NT2/D1 (cell line): ENCODE measurements at regions not wholly inside any gene's neighbourhood (a gene's known extent, or its start where the extent isn't known, plus 50 kb on each side); places are given as distances from the start of the nearest gene placed in this dataset.

Source experiments
- DNase-seq: peaks from one replicate; pipeline ENCODE4 v3.0.0-alpha.2; 2011; ENCODE audit warnings: low read depth, low spot score
- H3K27me3 ChIP-seq: 2 replicates; pipeline ENCODE4 v1.6.0; 2011; ENCODE audit warnings: mild to moderate bottlenecking; ENCODE audit not compliant: insufficient read length, insufficient read depth
- H3K36me3 ChIP-seq: 2 replicates; pipeline ENCODE4 v1.6.1; 2011; ENCODE audit warnings: mild to moderate bottlenecking, low read length, mixed read lengths; ENCODE audit not compliant: insufficient read depth, insufficient read length
- H3K4me1 ChIP-seq: 2 replicates; pipeline ENCODE4 v1.5.1; 2011; ENCODE audit not compliant: insufficient read depth, insufficient read length
- H3K4me3 ChIP-seq: 2 replicates; pipeline ENCODE4 v1.5.1; 2011; ENCODE audit warnings: low read depth; ENCODE audit not compliant: insufficient read length
- H3K9ac ChIP-seq: 2 replicates; pipeline ENCODE4 v1.6.0; 2011; ENCODE audit warnings: low read depth; ENCODE audit not compliant: insufficient read length
- H3K9me3 ChIP-seq: 2 replicates; pipeline ENCODE4 v1.5.1; 2011; ENCODE audit warnings: mild to moderate bottlenecking, low read length; ENCODE audit not compliant: insufficient read depth
- SUZ12 ChIP-seq: IDR thresholded peaks from 2 replicates; pipeline ENCODE4 v1.6.1; 2011; ENCODE audit not compliant: insufficient read length, insufficient read depth; ENCODE audit errors: extremely low read depth
- YY1 ChIP-seq: IDR thresholded peaks from 2 replicates; pipeline ENCODE4 v1.6.1; 2011; ENCODE audit not compliant: insufficient read length, insufficient read depth
- ZNF274 ChIP-seq: IDR thresholded peaks from 2 replicates; pipeline ENCODE4 v1.6.1; 2011; ENCODE audit warnings: mild to moderate bottlenecking, low read depth, low read length

- Histone ChIP-seq H3K4me1 (no peaks in the 10 kb centered on the region), H3K9me3 (no peaks in the 10 kb centered on the region), H3K36me3 (no peaks in the 10 kb centered on the region), H3K27me3 (no peaks in the 10 kb centered on the region), H3K9ac (no peak overlapping the region), H3K4me3 (no peak overlapping the region)
- DNase-seq: no peak
- no peak for TF ChIP-seq YY1
- TF ChIP-seq ZNF274: no peak
- TF ChIP-seq SUZ12: no peak
These were observed 111.2 kb downstream of the CAPZA3 start for GRCh38 chr12:18849080-18849479.

DNA sequence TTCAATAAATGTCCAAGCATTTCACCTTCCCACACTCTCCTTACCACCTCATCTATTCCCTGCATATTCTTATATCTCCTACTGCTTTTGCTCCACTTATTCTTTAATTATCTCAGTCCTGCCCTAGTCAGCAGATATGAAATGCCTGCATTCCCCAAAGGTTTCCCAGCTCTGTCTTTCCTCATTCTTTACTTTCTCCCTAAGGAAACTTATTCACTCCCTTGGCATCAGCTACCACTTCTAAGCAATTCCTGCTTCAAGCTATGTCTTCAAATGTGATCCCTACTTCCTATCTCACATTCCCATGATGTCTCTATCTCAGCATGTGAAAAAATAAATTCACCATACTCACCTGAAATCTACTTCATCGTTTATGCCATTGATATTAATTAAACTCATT, 111.8 kb downstream of the CAPZA3 start:
- Histone ChIP-seq H3K27me3 (no peaks in the 10 kb centered on the region), H3K9ac (no peak overlapping the region), H3K4me1 (no peaks in the 10 kb centered on the region), H3K4me3 (no peak overlapping the region), H3K9me3 (no peaks in the 10 kb centered on the region), H3K36me3 (no peaks in the 10 kb centered on the region)
- TF ChIP-seq SUZ12 (no peak), ZNF274 (no peak), YY1 (no peak)
- DNase-seq: no peak

GRCh38 chr12:18850752-18851151, 112.8 kb downstream of the CAPZA3 start:
- H3K4me3 ChIP-seq: no peak overlapping the region
- TF ChIP-seq ZNF274 (no peak), SUZ12 (no peak), YY1 (no peak)
- H3K9ac ChIP-seq: no peak overlapping the region
- H3K27me3 ChIP-seq: no peaks in the 10 kb centered on the region
- no peak for DNase-seq
- no peaks in the 10 kb centered on the region for H3K36me3 ChIP-seq
- H3K9me3 ChIP-seq: no peaks in the 10 kb centered on the region
- no peaks in the 10 kb centered on the region for H3K4me1 ChIP-seq

GRCh38 chr12:18851271-18851670, 113.4 kb downstream of the CAPZA3 start:
- no peak for DNase-seq
- no peak overlapping the region for H3K9ac ChIP-seq
- H3K36me3 ChIP-seq: no peaks in the 10 kb centered on the region
- no peaks in the 10 kb centered on the region for H3K27me3 ChIP-seq
- no peaks in the 10 kb centered on the region for H3K4me1 ChIP-seq
- no peak for TF ChIP-seq YY1
- TF ChIP-seq SUZ12: no peak
- no peak for TF ChIP-seq ZNF274
- no peak overlapping the region for H3K4me3 ChIP-seq
- H3K9me3 ChIP-seq: no peaks in the 10 kb centered on the region

DNA sequence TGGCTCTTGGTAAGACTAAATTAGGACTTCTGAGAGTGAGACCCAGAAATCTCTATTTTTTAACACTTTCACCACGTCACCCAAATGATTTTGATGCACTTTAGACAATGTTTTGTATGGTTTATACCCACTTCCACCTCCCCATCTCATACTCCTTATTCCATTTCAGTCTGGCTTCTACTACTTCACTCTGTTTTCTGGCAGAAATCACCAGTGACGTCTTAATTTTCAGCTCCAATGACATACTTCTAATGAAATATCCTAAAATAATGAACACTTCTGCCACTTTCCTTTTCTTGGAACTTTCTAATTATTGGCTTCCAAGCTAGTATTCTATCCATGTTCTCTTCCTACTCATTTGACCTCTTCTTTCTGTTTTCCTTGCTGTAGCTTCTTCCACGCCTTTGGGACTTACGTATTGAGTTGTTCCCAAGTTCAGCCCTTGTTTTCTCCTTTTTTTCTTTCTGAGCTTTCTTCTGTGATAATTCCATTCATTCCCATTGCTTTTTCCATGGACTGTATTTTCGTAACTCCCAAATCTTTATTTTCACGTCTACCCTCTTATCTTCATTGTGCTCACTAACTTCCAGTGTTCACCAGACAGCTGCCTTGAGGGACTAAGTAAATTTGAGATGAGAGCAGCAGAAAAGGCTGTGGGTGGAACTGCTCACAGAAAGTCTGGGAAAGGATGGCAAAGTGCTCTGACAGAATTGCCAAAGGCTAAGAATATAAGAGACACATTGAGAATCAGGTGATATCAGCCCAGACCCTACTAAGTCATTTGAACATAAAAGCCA, 115.8 kb downstream of the CAPZA3 start:
- no peaks in the 10 kb centered on the region for H3K9me3 ChIP-seq
- DNase-seq: no peak
- no peak overlapping the region for H3K4me3 ChIP-seq
- TF ChIP-seq SUZ12 (no peak), YY1 (no peak), ZNF274 (no peak)
- H3K9ac ChIP-seq: no peak overlapping the region
- H3K36me3 ChIP-seq: no peaks in the 10 kb centered on the region
- H3K4me1 ChIP-seq: no peaks in the 10 kb centered on the region
- H3K27me3 ChIP-seq: no peaks in the 10 kb centered on the region

DNA sequence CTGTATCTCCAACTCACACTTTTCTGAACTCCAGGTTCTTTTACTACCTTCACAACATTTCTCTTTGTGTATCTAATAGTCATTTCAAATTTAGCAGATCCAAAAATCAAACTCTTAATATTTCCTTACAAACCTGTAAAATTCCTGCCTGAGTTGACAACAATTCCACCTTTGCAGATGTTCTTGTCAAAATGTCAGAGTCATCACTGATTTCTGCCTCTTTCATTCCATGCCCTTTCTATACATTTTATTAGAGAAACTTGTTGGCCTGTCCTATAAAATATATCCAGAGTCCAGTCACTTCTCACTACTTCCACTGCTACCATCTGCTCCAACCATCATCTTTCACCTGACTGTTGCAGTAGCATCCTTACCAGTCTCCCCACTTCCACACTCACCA, 119.7 kb downstream of the CAPZA3 start:
- TF ChIP-seq YY1 (no peak), ZNF274 (no peak), SUZ12 (no peak)
- H3K4me1 ChIP-seq: no peaks in the 10 kb centered on the region
- no peak overlapping the region for H3K4me3 ChIP-seq

DNA sequence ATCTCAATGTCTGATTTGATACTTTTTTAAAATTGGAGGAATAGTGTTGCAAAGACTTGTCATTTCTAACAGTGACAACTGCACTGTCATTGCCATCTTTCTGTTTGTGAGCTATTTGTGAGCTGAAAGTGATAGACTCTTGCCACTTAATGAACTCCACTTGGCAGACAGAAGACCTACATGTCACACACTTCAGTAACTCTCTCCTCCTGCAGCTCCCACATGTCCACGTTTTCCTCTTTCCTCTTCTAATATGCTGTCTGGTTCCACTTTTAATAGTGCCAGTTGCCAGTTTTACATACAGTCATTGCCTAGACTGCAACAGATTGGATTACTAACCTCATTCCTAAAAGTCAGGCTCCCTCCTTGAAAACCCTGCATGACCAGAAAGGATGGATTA, 121.5 kb downstream of the CAPZA3 start:
- H3K9me3 ChIP-seq: peaks cover 7% of the 10 kb centered on the region; the same call in 1 of the 2 replicates
- no peaks in the 10 kb centered on the region for H3K36me3 ChIP-seq
- no peaks in the 10 kb centered on the region for H3K4me1 ChIP-seq
- no peak for DNase-seq
- H3K4me3 ChIP-seq: no peak overlapping the region
- H3K9ac ChIP-seq: no peak overlapping the region
- no peaks in the 10 kb centered on the region for H3K27me3 ChIP-seq
- TF ChIP-seq ZNF274 (no peak), YY1 (no peak), SUZ12 (no peak)

More for the DNA sequence above, 119.7 kb downstream of the CAPZA3 start:
- Histone ChIP-seq H3K9ac (no peak overlapping the region), H3K36me3 (no peaks in the 10 kb centered on the region), H3K27me3 (no peaks in the 10 kb centered on the region), H3K9me3 (peaks cover 4% of the 10 kb centered on the region; the same call in 1 of the 2 replicates)
- no peak for DNase-seq
